Uterus (tissue), 3 donors: ENCODE measurements at regions not wholly inside any gene's neighbourhood (a gene's known extent, or its start where the extent isn't known, plus 50 kb on each side); places are given as distances from the start of the nearest gene placed in this dataset.

Experiments used
- DNase-seq, 2 donors: peaks; one replicate each; pipeline ENCODE4 v3.0.0-alpha.2; 2019 to 2020
- H3K27ac ChIP-seq, 2 donors: fragments of 200-600 bp; sonication (generic); 1 replicate in 1 of 2; 2 replicates in 1 of 2; pipeline ENCODE4 v1.5.1; 2016 to 2018
- H3K27me3 ChIP-seq, 2 donors: fragments of 200-600 bp; sonication (generic); one replicate each; pipeline ENCODE4 v1.5.1; 2018 to 2019; ENCODE audit warnings: control low read depth in 1 of 2
- H3K36me3 ChIP-seq, 2 donors: fragments of 200-600 bp; sonication (generic); one replicate each; pipeline ENCODE4 v1.5.1; 2019; ENCODE audit warnings: control low read depth in 1 of 2
- H3K4me1 ChIP-seq, 2 donors: fragments of 200-600 bp; sonication (generic); one replicate each; pipeline ENCODE4 v1.5.1; 2018 to 2019; ENCODE audit warnings: control low read depth in 1 of 2
- H3K4me3 ChIP-seq, 2 donors: fragments of 200-600 bp; sonication (generic); 1 replicate in 1 of 2; 2 replicates in 1 of 2; pipeline ENCODE4 v1.5.1; 2018 to 2019; ENCODE audit warnings: mild to moderate bottlenecking in 1 of 2
- H3K9me3 ChIP-seq, 2 donors: fragments of 200-600 bp; sonication (generic); one replicate each; pipeline ENCODE4 v1.5.1; 2019; ENCODE audit warnings: control low read depth in 1 of 2
- CTCF ChIP-seq, 4 experiments: fragments of 200-600 bp in 2 of 4; fragments of 450-650 bp in 2 of 4; sonication (generic) in 2 of 4; IDR thresholded peaks; one replicate each; pipeline ENCODE4 v1.5.1; 2016 to 2019; ENCODE audit warnings: antibody characterized with exemption in 4 of 4, mild to moderate bottlenecking in 2 of 4, moderate library complexity in 1 of 4
- POLR2A ChIP-seq, 2 donors: fragments of 450-650 bp; IDR thresholded peaks; one replicate each; pipeline ENCODE4 v1.6.1; 2016; ENCODE audit warnings: antibody characterized with exemption in 2 of 2, mild to moderate bottlenecking in 1 of 2, moderate library complexity in 1 of 2
- intact Hi-C: fragments of 100-400 bp; cut with DNase I; formaldehyde crosslinking; loops from one replicate; pipeline ENCODE4 v1.15.1; 2023; ENCODE audit warnings: low total_unique reads
- donor health status: DM: yes; HTN: yes; CAD: no.

- TF ChIP-seq CTCF (IDR thresholded peaks at IDR 0.05) (no peak), POLR2A (IDR thresholded peaks at IDR 0.05) (no peak)
- no peaks in the 10 kb centered on the region for H3K36me3 ChIP-seq
- intact Hi-C loops = no loop called here
These were observed 237.5 kb downstream of the PIK3C3 start for GRCh38 chr18:42192251-42193248.

GRCh38 chr18:42196651-42197050 lies 241.6 kb downstream of the PIK3C3 start:
- no peak overlapping the region for H3K4me3 ChIP-seq
- H3K36me3 ChIP-seq = no peaks in the 10 kb centered on the region
- no peaks in the 10 kb centered on the region for H3K4me1 ChIP-seq
- no peaks in the 10 kb centered on the region for H3K27me3 ChIP-seq
- no peak overlapping the region for H3K27ac ChIP-seq
- DNase-seq = no peak
- intact Hi-C loops = no loop called here
- H3K9me3 ChIP-seq = no peaks in the 10 kb centered on the region
- no peak for TF ChIP-seq POLR2A (IDR thresholded peaks at IDR 0.05)
- TF ChIP-seq CTCF (IDR thresholded peaks at IDR 0.05) = no peak

More at GRCh38 chr18:42192251-42193248, 237.5 kb downstream of the PIK3C3 start:
- Histone ChIP-seq H3K4me3 (no peak overlapping the region), H3K4me1 (no peaks in the 10 kb centered on the region), H3K9me3 (no peaks in the 10 kb centered on the region), H3K27me3 (no peaks in the 10 kb centered on the region), H3K27ac (no peak overlapping the region)
- no peak for DNase-seq

- Histone ChIP-seq H3K4me3 (no peak overlapping the region), H3K36me3 (no peaks in the 10 kb centered on the region), H3K9me3 (no peaks in the 10 kb centered on the region), H3K27ac (no peak overlapping the region), H3K27me3 (no peaks in the 10 kb centered on the region), H3K4me1 (no peaks in the 10 kb centered on the region)
- intact Hi-C loops = no loop called here
- no peak for TF ChIP-seq CTCF (IDR thresholded peaks at IDR 0.05)
- TF ChIP-seq POLR2A (IDR thresholded peaks at IDR 0.05) = no peak
- no peak for DNase-seq
These were observed 246.1 kb downstream of the PIK3C3 start for GRCh38 chr18:42201137-42201536.

GRCh38 chr18:42211201-42211600 lies 256.2 kb downstream of the PIK3C3 start:
- Histone ChIP-seq H3K4me3 (no peak overlapping the region), H3K36me3 (no peaks in the 10 kb centered on the region), H3K4me1 (no peaks in the 10 kb centered on the region), H3K27me3 (no peaks in the 10 kb centered on the region), H3K9me3 (no peaks in the 10 kb centered on the region), H3K27ac (no peak overlapping the region)
- intact Hi-C loops = no loop called here
- DNase-seq = no peak
- TF ChIP-seq POLR2A (IDR thresholded peaks at IDR 0.05) = no peak
- TF ChIP-seq CTCF (IDR thresholded peaks at IDR 0.05) = no peak

GRCh38 chr18:42222557-42222956 lies 267.5 kb downstream of the PIK3C3 start:
- DNase-seq = no peak
- Histone ChIP-seq H3K36me3 (no peaks in the 10 kb centered on the region), H3K27ac (no peak overlapping the region), H3K27me3 (no peaks in the 10 kb centered on the region), H3K9me3 (no peaks in the 10 kb centered on the region), H3K4me3 (no peak overlapping the region), H3K4me1 (no peaks in the 10 kb centered on the region)
- TF ChIP-seq POLR2A (IDR thresholded peaks at IDR 0.05) = no peak
- no peak for TF ChIP-seq CTCF (IDR thresholded peaks at IDR 0.05)
- intact Hi-C loops = no loop called here
